Kidney (tissue), 13 donors: ENCODE measurements at regions not wholly inside any gene's neighbourhood (a gene's known extent, or its start where the extent isn't known, plus 50 kb on each side); places are given as distances from the start of the nearest gene placed in this dataset.

Source experiments
- DNase-seq, 5 donors: peaks; one replicate each; pipeline ENCODE4 v3.0.0-alpha.2; 2013 to 2020
- FAIRE-seq: peaks from 2 replicates; lab custom pipeline; 2012; peaks lifted over from hg19 to GRCh38; lab: Jason Lieb, UNC
- H3K27ac ChIP-seq, 2 donors: one replicate each; pipeline ENCODE4 v1.7.0; 2013; ENCODE audit warnings: low read depth in 2 of 2, low read length in 2 of 2, inconsistent platforms in 1 of 2
- H3K27me3 ChIP-seq: one replicate; pipeline ENCODE4 v1.7.1; 2013; ENCODE audit warnings: low read length, inconsistent platforms; ENCODE audit not compliant: control insufficient read depth, insufficient read depth
- H3K36me3 ChIP-seq, 3 donors: one replicate each; pipeline versions ENCODE4 v1.7.0 to v1.7.1; 2013; ENCODE audit warnings: low read length in 3 of 3, control low read depth in 1 of 3, inconsistent platforms in 1 of 3; ENCODE audit not compliant: insufficient read depth in 3 of 3, control insufficient read depth in 2 of 3
- H3K4me1 ChIP-seq, 3 donors: one replicate each; pipeline versions ENCODE4 v1.7.0 to v1.7.1; 2013; ENCODE audit warnings: low read length in 3 of 3, inconsistent platforms in 1 of 3, low read depth in 1 of 3; ENCODE audit not compliant: control insufficient read depth in 2 of 3, insufficient read depth in 2 of 3
- H3K4me3 ChIP-seq, 3 donors: one replicate each; pipeline versions ENCODE4 v1.7.0 to v1.8.1; 2013; ENCODE audit warnings: low read length in 3 of 3, control low read depth in 1 of 3, inconsistent platforms in 1 of 3
- H3K9ac ChIP-seq, 3 donors: one replicate each; pipeline versions ENCODE4 v1.7.0 to v1.7.1; 2013; ENCODE audit warnings: low read length in 3 of 3, control low read depth in 1 of 3, inconsistent platforms in 1 of 3
- H3K9me3 ChIP-seq, 3 donors: one replicate each; pipeline versions ENCODE4 v1.7.0 to v1.7.1; 2013; ENCODE audit warnings: low read length in 3 of 3, control low read depth in 1 of 3, inconsistent platforms in 1 of 3; ENCODE audit not compliant: control insufficient read depth in 2 of 3, insufficient read depth in 1 of 3
- CTCF ChIP-seq: IDR thresholded peaks from 3 replicates; pipeline ENCODE4 v1.5.1; 2012; ENCODE audit warnings: mild to moderate bottlenecking, moderate library complexity, borderline replicate concordance; ENCODE audit not compliant: insufficient read depth; ENCODE audit errors: extremely low read depth
- intact Hi-C: fragments of 100-400 bp; cut with DNase I; formaldehyde crosslinking; loops from one replicate; pipeline ENCODE4 v1.11.1; 2022
- donor health status: control.
- donor health status: control.
- donor health status: control.
- donor health status: control.
- donor health status: control.
- donor health status: DM: yes; HTN: yes; CAD: no.
- donor health status: Normal renal cell carcinoma (clear cell type).

- no peaks in the 10 kb centered on the region for H3K9me3 ChIP-seq
- DNase-seq = peak in 2 of 5 donors; percentile 7 to 53
Measured at GRCh38 chr5:53249529-53250200, 140.1 kb upstream of the MOCS2 start.

GRCh38 chr5:53250201-53250550, 140.6 kb upstream of the MOCS2 start:
- Histone ChIP-seq H3K4me1 (no peaks in the 10 kb centered on the region), H3K27ac (no peak overlapping the region), H3K4me3 (no peak overlapping the region), H3K9ac (no peak overlapping the region), H3K9me3 (no peaks in the 10 kb centered on the region), H3K27me3 (no peaks in the 10 kb centered on the region), H3K36me3 (no peaks in the 10 kb centered on the region)
- DNase-seq (no peak), FAIRE-seq (no peak)
- no peak for TF ChIP-seq CTCF
- intact Hi-C loops = no loop called here

More at GRCh38 chr5:53249529-53250200, 140.1 kb upstream of the MOCS2 start:
- intact Hi-C loops = no loop called here
- no peak for TF ChIP-seq CTCF
- Histone ChIP-seq H3K36me3 (no peaks in the 10 kb centered on the region), H3K27me3 (no peaks in the 10 kb centered on the region), H3K4me1 (no peaks in the 10 kb centered on the region), H3K4me3 (no peak overlapping the region), H3K9ac (no peak overlapping the region), H3K27ac (no peak overlapping the region)
- FAIRE-seq = no peak

GRCh38 chr5:53253421-53253871, 143.9 kb upstream of the MOCS2 start:
- Histone ChIP-seq H3K36me3 (no peaks in the 10 kb centered on the region), H3K9ac (no peak overlapping the region), H3K9me3 (no peaks in the 10 kb centered on the region), H3K27me3 (no peaks in the 10 kb centered on the region), H3K4me1 (no peaks in the 10 kb centered on the region), H3K27ac (no peak overlapping the region), H3K4me3 (no peak overlapping the region)
- FAIRE-seq = no peak
- TF ChIP-seq CTCF = no peak
- no peak for DNase-seq
- intact Hi-C loops = no loop called here

GRCh38 chr5:53256746-53257145, 147.2 kb upstream of the MOCS2 start:
- Histone ChIP-seq H3K9ac (no peak overlapping the region), H3K4me3 (no peak overlapping the region), H3K9me3 (peaks cover 0 to 2% (median 0%) of the 10 kb centered on the region in 3 donors), H3K27ac (no peak overlapping the region), H3K36me3 (no peaks in the 10 kb centered on the region), H3K27me3 (no peaks in the 10 kb centered on the region), H3K4me1 (no peaks in the 10 kb centered on the region)
- TF ChIP-seq CTCF = no peak
- no peak for FAIRE-seq
- intact Hi-C loops = no loop called here
- no peak for DNase-seq
